HepG2 (cell line): ENCODE measurements at regions not wholly inside any gene's neighbourhood (a gene's known extent, or its start where the extent isn't known, plus 50 kb on each side); places are given as distances from the start of the nearest gene placed in this dataset.

Experiments
- ATAC-seq: fragments of 200-7000 bp; cut with Tn5 transposase; 3 replicates; pipeline ENCODE4 v1.9.1; 2020; ENCODE audit warnings: mild to moderate bottlenecking, moderate library complexity
- BruUV-seq: library from RNA; stranded (reverse); fragments of 400-500 nt; replicated peaks from 2 replicates; lab custom pipeline; 2021; lab: Mats Ljungman, UMichigan
- CTCF ChIA-PET: fragments of 300-600 bp; formaldehyde crosslinking; extraction: SDS; loops from one replicate; lab custom pipeline; 2021; ENCODE audit warnings: low total read pairs, inconsistent platforms, low intra/inter-chr PET ratio; lab: Yijun Ruan, JAX
- POLR2A ChIA-PET: fragments of 350-600 bp; sonication (Branson Sonifier 250); formaldehyde crosslinking; loops from one replicate; lab custom pipeline; 2020; ENCODE audit warnings: antibody characterized with exemption, inconsistent platforms; lab: Yijun Ruan, JAX
- DNase-seq: peaks from one replicate; pipeline ENCODE4 v3.0.0-alpha.2; 2015; ENCODE audit warnings: low spot score
- FAIRE-seq: peaks from 3 replicates; lab custom pipeline; 2011; peaks lifted over from hg19 to GRCh38; lab: Jason Lieb, UNC
- H2AFZ ChIP-seq: one replicate; pipeline ENCODE4 v1.6.1; 2011; ENCODE audit warnings: low read length, inconsistent platforms
- H3K27ac ChIP-seq: fragments of 300-600 bp; 3 replicates; pipeline ENCODE4 v1.8.0; 2011; ENCODE audit warnings: mixed run types, mild to moderate bottlenecking, mixed read lengths, low read length, inconsistent platforms; ENCODE audit not compliant: insufficient read depth; ENCODE audit errors: extremely low read length
- H3K27me3 ChIP-seq, 2 experiments: fragments of 200-600 bp in 1 of 2; 2 replicates in 1 of 2; 3 replicates in 1 of 2; pipeline versions ENCODE4 v1.6.0 to v1.8.0; 2011; ENCODE audit warnings: low read length in 2 of 2, mild to moderate bottlenecking in 2 of 2, moderate library complexity in 2 of 2, inconsistent platforms in 1 of 2; ENCODE audit not compliant: insufficient read depth in 2 of 2, control insufficient read depth in 1 of 2
- H3K36me3 ChIP-seq, 2 experiments: fragments of 200-600 bp in 1 of 2; replicated peaks in 1 of 2; 2 replicates in 1 of 2; 3 replicates in 1 of 2; pipeline versions ENCODE4 v1.5.1 to v1.8.0; 2011; ENCODE audit warnings: low read length in 2 of 2, inconsistent platforms in 1 of 2; ENCODE audit not compliant: insufficient read depth in 2 of 2, control insufficient read depth in 1 of 2
- H3K4me1 ChIP-seq: 2 replicates; pipeline ENCODE4 v1.5.1; 2012; ENCODE audit warnings: low read length, inconsistent platforms; ENCODE audit not compliant: insufficient read depth
- H3K4me2 ChIP-seq: 2 replicates; pipeline ENCODE4 v1.6.0; 2011; ENCODE audit warnings: low read depth, low read length, inconsistent platforms
- H3K4me3 ChIP-seq, 3 experiments: fragments of 200-600 bp in 1 of 3; sonication (generic), shearing (Covaris generic) in 1 of 3; replicated peaks in 1 of 3; 2 replicates each; pipeline ENCODE4 v1.5.1; 2011 to 2016; ENCODE audit warnings: low read length in 3 of 3, inconsistent platforms in 2 of 3, low read depth in 2 of 3, mild to moderate bottlenecking in 2 of 3, control low read depth in 1 of 3, mixed read lengths in 1 of 3; ENCODE audit not compliant: insufficient read depth in 1 of 3
- H3K79me2 ChIP-seq: one replicate; pipeline ENCODE4 v1.6.1; 2011; ENCODE audit warnings: low read length, inconsistent platforms; ENCODE audit not compliant: insufficient read depth
- H3K9ac ChIP-seq: 2 replicates; pipeline ENCODE4 v1.6.0; 2011; ENCODE audit warnings: mild to moderate bottlenecking, low read depth, low read length, inconsistent platforms; ENCODE audit not compliant: insufficient read depth
- H3K9me3 ChIP-seq: 2 replicates; pipeline ENCODE4 v1.5.1; 2012; ENCODE audit warnings: mild to moderate bottlenecking, low read length
- H4K20me1 ChIP-seq: 2 replicates; pipeline ENCODE4 v1.6.0; 2011; ENCODE audit warnings: inconsistent platforms, mild to moderate bottlenecking, low read length, moderate library complexity; ENCODE audit not compliant: insufficient read depth
- DZIP1 ChIP-seq: sonication (generic); formaldehyde crosslinking; IDR thresholded peaks from 2 replicates; pipeline ENCODE4 v1.5.0; 2020; ENCODE audit warnings: mild to moderate bottlenecking, missing genetic modification reagents
- GTF3A ChIP-seq: sonication (generic); formaldehyde crosslinking; conservative IDR thresholded peaks from 2 replicates; pipeline ENCODE4 v1.4.0; 2020; ENCODE audit warnings: mild to moderate bottlenecking, missing genetic modification reagents
- KLF16 ChIP-seq, 2 experiments: sonication (generic) in 1 of 2; formaldehyde crosslinking in 1 of 2; IDR thresholded peaks; 2 replicates each; pipeline versions ENCODE4 v1.6.1 to v1.8.0; 2016 to 2023; ENCODE audit warnings: missing genetic modification reagents in 2 of 2, missing compliant biosample characterization in 1 of 2
- MXI1 ChIP-seq: IDR thresholded peaks from 3 replicates; pipeline ENCODE4 v1.6.1; 2012; ENCODE audit warnings: low read depth, low read length, inconsistent platforms, borderline replicate concordance
- MYC ChIP-seq: sonication (generic); formaldehyde crosslinking; IDR thresholded peaks from 2 replicates; pipeline ENCODE4 v1.9.0; 2021; ENCODE audit warnings: missing genetic modification reagents, borderline replicate concordance
- NONO ChIP-seq, 2 experiments: fragments of 450-650 bp in 1 of 2; sonication (generic) in 1 of 2; formaldehyde crosslinking in 1 of 2; IDR thresholded peaks in 1 of 2; conservative IDR thresholded peaks in 1 of 2; 2 replicates each; pipeline versions ENCODE4 v1.6.1 to v1.8.0; 2017 to 2022; ENCODE audit warnings: mild to moderate bottlenecking in 1 of 2, missing genetic modification reagents in 1 of 2, moderate library complexity in 1 of 2
- PHF8 ChIP-seq: sonication (generic); formaldehyde crosslinking; IDR thresholded peaks from 2 replicates; pipeline ENCODE4 v1.5.0; 2020; ENCODE audit warnings: missing genetic modification reagents
- RAD21 ChIP-seq: fragments of 450-650 bp; formaldehyde crosslinking; IDR thresholded peaks from 2 replicates; pipeline ENCODE4 v1.5.0; 2020; ENCODE audit warnings: mild to moderate bottlenecking
- RBFOX2 ChIP-seq: fragments of 200-400 bp; formaldehyde crosslinking; IDR thresholded peaks from 2 replicates; pipeline ENCODE4 v1.6.1; 2017; ENCODE audit warnings: low read depth, mild to moderate bottlenecking, low read length
- RFX1 ChIP-seq: fragments of 450-650 bp; IDR thresholded peaks from 2 replicates; pipeline ENCODE4 v1.6.1; 2017
- ZMYM4 ChIP-seq: sonication (generic); formaldehyde crosslinking; IDR thresholded peaks from 2 replicates; pipeline ENCODE4 v1.8.1; 2023; ENCODE audit warnings: mild to moderate bottlenecking, missing genetic modification reagents
- ZNF230 ChIP-seq: sonication (generic); formaldehyde crosslinking; IDR thresholded peaks from 2 replicates; pipeline ENCODE4 v1.4.0; 2020; ENCODE audit warnings: mild to moderate bottlenecking, missing genetic modification reagents
- ZNF354B ChIP-seq: sonication (generic); formaldehyde crosslinking; IDR thresholded peaks from 2 replicates; pipeline ENCODE4 v1.8.0; 2022; ENCODE audit warnings: mild to moderate bottlenecking, missing genetic modification reagents
- ZNF460 ChIP-seq: sonication (generic); formaldehyde crosslinking; IDR thresholded peaks from 2 replicates; pipeline ENCODE4 v1.5.1; 2020; ENCODE audit warnings: missing genetic modification reagents, mild to moderate bottlenecking, borderline replicate concordance
- ZNF577 ChIP-seq: sonication (generic); formaldehyde crosslinking; IDR thresholded peaks from 2 replicates; pipeline ENCODE4 v1.4.0; 2020; ENCODE audit warnings: mild to moderate bottlenecking, low read depth, missing genetic modification reagents, borderline replicate concordance
- ZNF710 ChIP-seq: sonication (generic); formaldehyde crosslinking; IDR thresholded peaks from 2 replicates; pipeline ENCODE4 v1.5.0; 2020; ENCODE audit warnings: mild to moderate bottlenecking, missing genetic modification reagents, borderline replicate concordance
- ZNF740 ChIP-seq: sonication (generic); formaldehyde crosslinking; IDR thresholded peaks from 2 replicates; pipeline ENCODE4 v1.4.0; 2020; ENCODE audit warnings: missing genetic modification reagents
- WGBS: methylation state at CpG from one replicate; pipeline ENCODE4 v1.1.6; 2017; ENCODE audit warnings: low lambda C conversion rate; 5-methylcytosine and 5-hydroxymethylcytosine counted together
- in situ Hi-C: cut with HindIII; loops from 2 replicates; pipeline ENCODE4 v1.10.0; 2017; ENCODE audit warnings: low pct_unique_long_range_greater_than_20kb; ENCODE audit not compliant: extremely low pct_ligation_motif_present
- intact Hi-C: fragments of 100-400 bp; cut with micrococcal nuclease; formaldehyde crosslinking; loops from one replicate; pipeline ENCODE4 v1.10.0; 2022; ENCODE audit not compliant: unreplicated experiment

- POLR2A ChIA-PET: no interaction called here
- no peak overlapping the region for H2AFZ ChIP-seq
- H3K4me3 ChIP-seq: no peak overlapping the region
- no peaks in the 10 kb centered on the region for H3K36me3 ChIP-seq
- BruUV-seq: no TSS peak
- no peaks in the 10 kb centered on the region for H4K20me1 ChIP-seq
- no peak for FAIRE-seq
- no peaks in the 10 kb centered on the region for H3K4me1 ChIP-seq
- 47% methylated on average over 3 of the region's 3 CpGs for WGBS
- ATAC-seq: no peak
- no peak overlapping the region for H3K27ac ChIP-seq
- in situ Hi-C loops (no loop called here), intact Hi-C loops (no loop called here)
- DNase-seq: no peak
- CTCF ChIA-PET: no interaction called here
- H3K9ac ChIP-seq: no peak overlapping the region
- H3K4me2 ChIP-seq: no peak overlapping the region
- peaks cover 9% of the 10 kb centered on the region; the same call in 1 of the 2 replicates for H3K9me3 ChIP-seq
- H3K79me2 ChIP-seq: no peaks in the 10 kb centered on the region
- TF ChIP-seq DZIP1 (CRISPR knock-in tag) (no peak), ZNF577 (no peak), ZNF354B (no peak), PHF8 (CRISPR knock-in tag) (no peak), RAD21 (CRISPR knock-in tag) (no peak), KLF16 (CRISPR knock-in tag; IDR thresholded peaks at IDR 0.05) (no peak), RBFOX2 (no peak), ZNF230 (CRISPR knock-in tag) (no peak), MXI1 (no peak), NONO (IDR thresholded peaks at IDR 0.05) (no peak), NONO (CRISPR knock-in tag; conservative IDR thresholded peaks at IDR 0.05) (no peak), MYC (CRISPR knock-in tag) (no peak), ZNF740 (CRISPR knock-in tag) (no peak), ZNF460 (CRISPR knock-in tag) (no peak), RFX1 (no peak), ZMYM4 (CRISPR knock-in tag) (no peak), ZNF710 (CRISPR knock-in tag) (no peak), GTF3A (CRISPR knock-in tag) (no peak)
- H3K27me3 ChIP-seq: no peaks in the 10 kb centered on the region
Observed at GRCh38 chr3:110878692-110879091, 192.9 kb upstream of the NECTIN3 start.
